Activated T-cell treated with anti-CD3 and anti-CD28 coated beads, Interleukin-2, amount 50 U/mL, for 4 hours (primary cell): ENCODE measurements at regions not wholly inside any gene's neighbourhood (a gene's known extent, or its start where the extent isn't known, plus 50 kb on each side); places are given as distances from the start of the nearest gene placed in this dataset.
"Not testable (repeated sequence)": the region's sequence is repeated elsewhere in the genome, so short reads cannot be mapped to it uniquely, and the experiment has no call there.

Experiments
- ATAC-seq, 2 donors: fragments of 200-7000 bp; cut with Tn5 transposase; one replicate each; pipeline ENCODE4 v1.10.0; 2021
- DNase-seq: peaks from one replicate; pipeline ENCODE4 v3.0.0-alpha.2; 2020
- H3K27me3 Mint-ChIP-seq: one replicate; pipeline ENCODE4 v1.8.0; 2021; ENCODE audit warnings: low read depth, mixed read lengths
- H3K36me3 Mint-ChIP-seq: one replicate; pipeline ENCODE4 v1.8.0; 2022; ENCODE audit warnings: mixed read lengths; ENCODE audit not compliant: insufficient read depth
- H3K4me1 Mint-ChIP-seq: one replicate; pipeline ENCODE4 v1.8.0; 2021; ENCODE audit warnings: low read depth, mixed read lengths
- H3K4me3 Mint-ChIP-seq: one replicate; pipeline ENCODE4 v1.8.0; 2021; ENCODE audit warnings: mild to moderate bottlenecking, moderate library complexity, mixed read lengths
- H3K9me3 Mint-ChIP-seq: one replicate; pipeline ENCODE4 v1.8.0; 2021; ENCODE audit warnings: mixed read lengths

DNA sequence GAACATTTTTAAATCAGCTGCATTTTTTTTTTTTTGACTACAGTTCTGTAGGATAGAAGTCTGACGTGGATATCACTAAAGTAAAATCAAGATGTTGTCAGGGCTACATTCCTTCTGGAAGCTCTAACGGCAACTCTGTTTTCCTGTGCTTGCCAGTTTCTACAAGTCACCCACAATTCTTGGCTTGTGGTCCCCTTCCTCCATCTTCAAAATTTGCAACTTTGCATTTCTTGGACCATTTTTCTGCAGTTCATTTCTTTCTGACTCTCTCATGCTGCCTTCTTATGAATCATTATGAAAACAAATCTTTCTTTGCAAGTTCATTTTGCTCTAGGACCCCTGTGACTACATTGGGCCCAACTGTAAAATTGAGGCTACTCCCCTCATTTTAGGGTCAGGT lies 367.9 kb downstream of the DSC3 start:
- ATAC-seq (no peak), DNase-seq (no peak)
- Mint-ChIP-seq H3K4me3 (no peak overlapping the region), H3K4me1 (no peaks in the 10 kb centered on the region), H3K36me3 (no peaks in the 10 kb centered on the region), H3K9me3 (peaks cover 13% of the 10 kb centered on the region), H3K27me3 (no peaks in the 10 kb centered on the region)

DNA sequence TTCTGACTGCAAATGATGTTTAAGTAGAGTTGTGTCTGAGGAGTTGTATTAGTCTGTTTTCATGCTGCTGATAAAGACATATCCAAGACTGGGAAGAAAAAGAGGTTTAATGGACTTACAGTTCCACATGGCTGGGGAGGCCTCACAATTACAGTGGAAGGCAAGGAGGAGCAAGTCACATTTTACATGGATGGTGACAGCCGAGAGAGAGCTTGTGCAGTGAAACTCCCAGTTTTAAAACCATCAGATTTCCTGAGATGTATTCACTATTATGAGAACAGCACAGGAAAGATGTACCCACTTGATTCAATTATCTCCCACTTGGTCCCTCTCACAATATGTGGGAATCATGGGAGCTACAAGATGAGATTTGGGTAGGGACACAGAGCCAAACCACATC lies 370.1 kb downstream of the DSC3 start:
- H3K9me3 Mint-ChIP-seq, ATAC-seq, H3K4me1 Mint-ChIP-seq, DNase-seq, H3K4me3 Mint-ChIP-seq, H3K36me3 Mint-ChIP-seq, H3K27me3 Mint-ChIP-seq: not testable (repeated sequence)

DNA sequence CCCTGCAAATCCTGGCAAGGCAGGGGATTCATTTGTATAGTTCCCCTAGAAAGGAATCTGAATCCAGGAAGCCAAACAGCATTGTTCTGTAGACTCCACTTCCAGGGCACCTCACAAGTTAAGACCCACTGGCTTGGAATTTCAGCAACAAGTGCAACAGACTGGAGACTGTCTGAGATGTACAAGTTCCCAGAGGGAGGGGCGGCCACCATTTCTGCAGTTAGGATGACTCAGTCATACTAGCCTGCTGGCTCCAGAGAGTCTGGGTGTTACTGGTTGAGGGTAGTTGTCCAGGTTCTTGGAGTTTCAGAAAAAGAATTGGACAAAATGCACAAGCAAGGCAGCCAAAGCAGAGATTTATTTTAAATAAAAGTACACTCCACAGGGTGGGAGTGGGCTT lies 384.2 kb downstream of the DSC3 start:
- DNase-seq (no peak), ATAC-seq (no peak)
- H3K4me1 Mint-ChIP-seq, result no peaks in the 10 kb centered on the region
- no peaks in the 10 kb centered on the region for H3K27me3 Mint-ChIP-seq
- H3K4me3 Mint-ChIP-seq, result no peak overlapping the region
- H3K9me3 Mint-ChIP-seq, result peaks cover 15% of the 10 kb centered on the region
- H3K36me3 Mint-ChIP-seq, result no peaks in the 10 kb centered on the region

DNA sequence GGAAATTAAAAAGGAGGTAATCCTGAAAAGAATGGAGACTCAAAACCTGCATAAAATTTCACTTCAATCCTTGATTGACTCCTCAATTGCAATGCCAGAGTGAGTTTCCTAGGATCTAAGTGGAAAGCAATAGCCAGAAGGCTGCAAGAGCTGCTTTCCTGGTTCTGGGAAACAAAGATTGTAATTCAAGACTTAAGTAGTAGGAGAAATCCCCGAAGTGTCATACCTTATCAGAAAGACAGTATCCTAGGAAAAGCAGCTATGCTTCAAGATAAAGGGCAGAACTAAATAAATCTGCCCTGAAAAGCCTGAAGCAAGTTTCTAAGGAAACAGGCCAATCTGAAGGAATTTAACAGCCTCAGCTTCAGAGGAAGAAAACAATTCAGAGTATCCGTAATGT lies 390.2 kb downstream of the DSC3 start:
- H3K27me3 Mint-ChIP-seq, result no peaks in the 10 kb centered on the region
- no peaks in the 10 kb centered on the region for H3K36me3 Mint-ChIP-seq
- no peaks in the 10 kb centered on the region for H3K9me3 Mint-ChIP-seq
- ATAC-seq, result no peak
- no peak overlapping the region for H3K4me3 Mint-ChIP-seq
- no peaks in the 10 kb centered on the region for H3K4me1 Mint-ChIP-seq
- DNase-seq, result no peak

DNA sequence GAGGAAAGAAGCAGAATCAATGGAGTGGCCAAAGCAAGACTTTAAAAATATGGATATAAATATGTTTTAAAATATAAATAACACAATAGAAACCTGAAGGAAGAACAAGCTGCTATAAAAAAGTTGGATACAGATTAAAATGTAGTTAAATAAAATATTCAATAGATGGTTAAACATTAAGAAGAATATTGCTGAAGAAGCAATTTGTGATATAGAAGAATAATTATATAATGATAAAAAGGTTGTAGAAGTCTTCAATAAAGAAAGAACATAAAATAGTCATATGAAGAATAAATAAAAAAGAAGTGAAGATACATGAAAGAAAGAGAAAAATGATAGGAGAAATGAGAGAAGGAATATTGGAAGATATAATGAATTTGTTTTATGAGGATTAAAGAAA lies 392.0 kb downstream of the DSC3 start:
- no peaks in the 10 kb centered on the region for H3K27me3 Mint-ChIP-seq
- H3K36me3 Mint-ChIP-seq, result no peaks in the 10 kb centered on the region
- H3K4me3 Mint-ChIP-seq, result no peak overlapping the region
- no peaks in the 10 kb centered on the region for H3K9me3 Mint-ChIP-seq
- no peaks in the 10 kb centered on the region for H3K4me1 Mint-ChIP-seq
- DNase-seq (no peak), ATAC-seq (no peak)

DNA sequence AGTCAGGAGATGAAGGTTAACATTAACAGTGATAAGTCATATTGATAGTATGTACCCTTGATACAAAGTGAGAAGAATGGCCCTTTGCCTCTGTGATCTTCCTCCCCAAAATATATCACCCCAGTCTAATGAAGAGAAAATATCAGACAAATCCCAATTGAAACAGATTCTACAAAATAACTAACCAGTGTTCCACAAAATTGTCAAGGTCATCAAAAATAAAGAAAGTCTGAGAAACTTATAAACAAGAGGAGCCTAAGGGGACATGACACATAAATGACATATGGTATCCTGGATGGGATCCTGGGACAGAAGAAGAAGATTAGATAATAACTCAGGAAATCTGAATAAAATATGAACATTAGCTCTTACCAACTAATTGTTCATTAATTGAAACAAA lies 398.4 kb downstream of the DSC3 start:
- Mint-ChIP-seq H3K4me1 (no peaks in the 10 kb centered on the region), H3K36me3 (no peaks in the 10 kb centered on the region), H3K4me3 (no peak overlapping the region), H3K9me3 (peaks cover 12% of the 10 kb centered on the region), H3K27me3 (no peaks in the 10 kb centered on the region)
- no peak for DNase-seq
- ATAC-seq, result no peak

DNA sequence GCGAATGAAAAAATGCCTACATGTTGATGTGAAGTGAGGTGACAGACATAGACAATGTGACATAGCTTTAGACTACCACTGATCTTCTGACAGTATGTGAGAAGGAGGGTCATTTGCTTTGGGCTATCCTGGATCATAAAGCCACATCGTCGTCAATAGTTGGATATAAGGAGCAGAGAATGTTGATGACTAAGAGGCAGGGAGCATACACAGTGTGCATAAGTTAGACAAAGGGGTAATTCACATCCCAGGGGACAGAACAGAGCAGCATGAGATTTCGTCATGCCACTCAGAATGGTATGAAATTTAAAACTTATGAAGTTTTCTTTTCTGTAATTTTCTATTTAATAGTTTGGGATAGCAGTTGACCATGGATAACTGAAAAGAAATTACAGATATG lies 403.2 kb downstream of the DSC3 start:
- no peaks in the 10 kb centered on the region for H3K4me1 Mint-ChIP-seq
- no peak for ATAC-seq
- no peaks in the 10 kb centered on the region for H3K36me3 Mint-ChIP-seq

DNA sequence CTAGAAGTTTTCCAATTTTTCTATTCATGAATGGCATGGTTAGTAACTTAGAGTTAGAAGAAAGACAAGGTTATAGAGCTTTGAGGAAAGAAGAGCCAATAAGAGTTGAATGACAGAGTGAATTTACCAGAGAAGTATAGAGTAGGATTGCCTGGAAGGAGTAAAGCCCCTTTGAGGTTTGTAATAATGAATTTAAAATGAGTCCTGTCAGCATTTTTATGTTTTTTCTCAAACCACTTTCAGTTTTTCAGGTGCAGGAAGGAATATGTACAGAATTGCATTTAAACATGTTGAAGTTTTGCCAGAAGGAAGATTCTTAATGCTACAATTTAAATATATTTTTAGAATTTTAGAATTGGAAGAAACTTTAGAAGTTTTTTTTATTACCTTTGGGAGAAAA lies 408.3 kb downstream of the DSC3 start:
- no peaks in the 10 kb centered on the region for H3K4me1 Mint-ChIP-seq
- DNase-seq (no peak), ATAC-seq (no peak)
- no peaks in the 10 kb centered on the region for H3K27me3 Mint-ChIP-seq
- H3K9me3 Mint-ChIP-seq, result peaks cover 20% of the 10 kb centered on the region
- H3K4me3 Mint-ChIP-seq, result no peak overlapping the region
- H3K36me3 Mint-ChIP-seq, result no peaks in the 10 kb centered on the region

More for the DNA sequence above, 403.2 kb downstream of the DSC3 start:
- no peak overlapping the region for H3K4me3 Mint-ChIP-seq
- H3K27me3 Mint-ChIP-seq, result no peaks in the 10 kb centered on the region
- DNase-seq, result no peak
- H3K9me3 Mint-ChIP-seq, result peaks cover 23% of the 10 kb centered on the region

DNA sequence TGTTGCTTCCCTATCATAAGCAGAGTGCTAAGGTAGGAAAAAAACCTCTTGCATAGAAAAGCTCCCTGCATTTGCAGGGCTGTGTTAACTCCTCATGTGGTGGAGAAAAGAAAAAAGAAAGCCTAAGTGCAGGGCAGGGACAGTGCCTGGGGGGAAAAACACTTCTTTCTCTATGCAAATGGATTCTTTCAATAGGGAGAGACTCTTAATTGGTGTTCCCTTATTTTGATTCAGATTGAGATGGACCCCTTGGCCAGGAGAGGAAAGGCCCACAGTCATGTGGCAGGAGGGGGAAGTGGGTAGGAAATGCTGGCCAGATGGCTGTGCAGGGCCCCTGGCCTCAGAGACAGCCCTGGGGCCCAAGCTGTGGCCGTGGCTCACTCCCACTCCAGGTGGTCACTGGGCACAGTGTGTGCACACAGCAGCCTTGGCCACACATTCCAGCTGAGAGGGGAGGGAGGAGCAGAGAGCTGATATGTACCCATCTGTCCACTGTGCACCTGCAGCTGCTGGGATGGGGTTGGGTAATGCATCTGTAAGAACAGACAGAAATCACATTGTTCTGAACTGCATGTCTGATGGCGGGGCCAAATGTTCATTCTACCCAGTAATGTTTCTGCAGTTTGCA lies 410.4 kb downstream of the DSC3 start:
- no peaks in the 10 kb centered on the region for H3K27me3 Mint-ChIP-seq
- no peaks in the 10 kb centered on the region for H3K4me1 Mint-ChIP-seq
- no peak overlapping the region for H3K4me3 Mint-ChIP-seq
- no peaks in the 10 kb centered on the region for H3K36me3 Mint-ChIP-seq
- ATAC-seq (no peak), DNase-seq (no peak)
- H3K9me3 Mint-ChIP-seq, result peaks cover 24% of the 10 kb centered on the region

DNA sequence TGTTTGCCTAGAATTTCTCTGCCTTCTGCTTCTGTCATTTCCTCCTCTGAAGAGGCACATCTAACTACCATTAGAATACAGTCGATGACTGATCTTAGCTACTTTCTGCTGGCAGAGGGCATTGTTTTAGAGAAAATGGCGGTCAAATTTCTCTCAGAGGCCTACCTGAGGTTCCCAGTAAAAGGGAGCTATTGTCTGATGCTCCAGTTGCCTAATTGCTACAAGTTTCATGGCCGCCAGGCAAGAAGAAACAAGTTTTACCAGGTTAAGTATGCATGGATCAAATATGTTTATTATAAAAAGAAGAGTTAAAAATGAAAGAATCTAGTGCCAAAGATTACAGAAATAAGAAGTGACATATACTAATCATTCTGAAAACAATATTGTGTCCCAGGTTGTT lies 416.6 kb downstream of the DSC3 start:
- H3K4me1 Mint-ChIP-seq, result no peaks in the 10 kb centered on the region
- no peak overlapping the region for H3K4me3 Mint-ChIP-seq
- no peak for ATAC-seq
- DNase-seq, result no peak
- peaks cover 17% of the 10 kb centered on the region for H3K9me3 Mint-ChIP-seq
- H3K36me3 Mint-ChIP-seq, result no peaks in the 10 kb centered on the region
- H3K27me3 Mint-ChIP-seq, result no peaks in the 10 kb centered on the region

DNA sequence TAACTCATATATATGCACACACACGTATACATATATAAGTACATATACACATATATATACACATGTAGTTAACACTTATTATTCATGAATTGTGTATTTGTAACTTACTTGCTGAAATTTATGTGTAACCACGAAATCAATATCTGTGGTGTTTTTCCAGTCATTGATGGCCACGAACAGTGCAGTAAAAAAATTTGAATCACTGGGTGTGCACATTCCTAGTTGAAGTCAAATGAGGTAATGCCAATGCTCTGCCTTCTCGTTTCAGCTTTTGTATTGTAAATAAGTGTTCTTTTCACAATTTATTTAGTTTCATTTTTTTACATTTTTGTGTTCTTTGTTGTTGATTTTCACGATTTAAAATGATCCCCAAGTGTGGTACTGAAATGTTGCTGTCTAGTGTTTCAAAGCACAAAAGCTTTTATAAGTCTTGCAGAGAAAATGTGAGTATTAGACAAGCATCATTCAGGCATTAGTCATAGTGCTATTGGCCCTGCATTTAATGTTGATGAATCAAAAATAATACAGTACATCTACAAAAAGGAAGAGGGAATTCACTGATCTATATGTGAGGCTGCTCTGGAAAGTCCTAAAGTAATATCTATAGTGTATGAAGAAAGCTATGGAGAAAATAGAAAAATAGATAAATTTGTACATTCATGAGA lies 419.0 kb downstream of the DSC3 start:
- H3K36me3 Mint-ChIP-seq, result no peaks in the 10 kb centered on the region
- H3K9me3 Mint-ChIP-seq, result peaks cover 14% of the 10 kb centered on the region
- ATAC-seq (no peak), DNase-seq (no peak)
- H3K4me1 Mint-ChIP-seq, result no peaks in the 10 kb centered on the region
- no peaks in the 10 kb centered on the region for H3K27me3 Mint-ChIP-seq
- no peak overlapping the region for H3K4me3 Mint-ChIP-seq

DNA sequence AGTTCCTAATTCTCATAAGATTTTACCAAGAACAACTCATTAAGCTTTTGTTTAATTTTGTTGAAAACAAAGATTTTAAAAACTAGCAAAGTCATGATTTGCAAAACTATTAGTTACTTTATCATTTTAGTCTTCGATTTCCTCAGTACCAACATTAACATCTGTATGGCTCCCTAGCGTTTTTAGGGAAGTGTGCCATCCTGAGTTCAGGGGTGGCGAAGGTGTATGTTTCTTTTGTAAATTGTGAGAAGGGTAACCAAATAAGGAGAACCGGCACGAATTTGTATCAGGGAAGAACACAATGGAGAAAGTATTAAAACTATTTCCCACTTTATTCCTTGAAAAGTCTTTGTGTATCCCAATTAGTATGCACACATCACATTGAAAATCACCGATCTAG lies 419.9 kb downstream of the DSC3 start:
- no peaks in the 10 kb centered on the region for H3K27me3 Mint-ChIP-seq
- DNase-seq, result no peak

DNA sequence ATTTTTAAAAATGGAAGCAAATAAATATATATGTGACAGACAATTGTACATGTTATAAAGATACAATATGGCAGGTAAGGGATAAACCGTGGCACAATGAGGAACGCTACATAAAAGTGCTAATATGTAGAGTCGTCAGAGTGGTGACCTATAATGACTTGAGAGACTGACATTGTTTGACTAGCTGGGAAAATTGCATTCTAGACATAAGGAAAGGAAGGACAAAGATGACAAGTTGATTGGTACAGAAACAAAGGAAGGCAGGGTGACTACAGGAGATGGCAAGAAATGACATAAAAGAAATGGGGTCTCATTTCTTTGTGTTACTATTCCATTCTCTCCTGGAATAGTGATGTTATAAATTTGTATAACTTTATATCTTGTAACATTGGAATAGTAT lies 420.4 kb downstream of the DSC3 start:
- ATAC-seq (no peak), DNase-seq (no peak)
- H3K9me3 Mint-ChIP-seq, result peaks cover 16% of the 10 kb centered on the region
- H3K4me3 Mint-ChIP-seq, result no peak overlapping the region
- H3K4me1 Mint-ChIP-seq, result no peaks in the 10 kb centered on the region
- no peaks in the 10 kb centered on the region for H3K36me3 Mint-ChIP-seq
- H3K27me3 Mint-ChIP-seq, result no peaks in the 10 kb centered on the region

More for the DNA sequence above, 419.9 kb downstream of the DSC3 start:
- ATAC-seq, result no peak
- Mint-ChIP-seq H3K4me1 (no peaks in the 10 kb centered on the region), H3K36me3 (no peaks in the 10 kb centered on the region), H3K4me3 (no peak overlapping the region), H3K9me3 (peaks cover 16% of the 10 kb centered on the region)

DNA sequence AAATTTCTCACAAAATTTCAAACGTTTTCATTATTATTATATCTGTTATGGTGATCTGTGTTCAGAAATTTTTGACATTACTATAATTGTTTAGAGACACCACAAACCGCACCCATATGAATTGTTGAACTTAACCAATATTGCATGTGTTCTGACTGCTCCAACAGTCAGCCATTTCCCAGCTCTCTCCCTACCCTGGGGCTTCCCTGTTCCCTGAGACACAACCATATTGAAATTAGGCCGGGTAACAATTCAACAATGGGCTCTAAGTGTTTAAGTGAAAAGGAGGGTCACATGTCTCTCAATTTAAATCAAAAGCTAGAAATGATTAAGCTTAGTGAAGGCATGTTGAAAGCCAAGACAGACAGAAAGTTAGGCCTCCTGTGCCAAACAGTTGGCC lies 424.0 kb downstream of the DSC3 start:
- Mint-ChIP-seq H3K27me3 (no peaks in the 10 kb centered on the region), H3K4me1 (no peaks in the 10 kb centered on the region), H3K36me3 (no peaks in the 10 kb centered on the region), H3K9me3 (peaks cover 20% of the 10 kb centered on the region), H3K4me3 (no peak overlapping the region)
- DNase-seq (no peak), ATAC-seq (no peak)

DNA sequence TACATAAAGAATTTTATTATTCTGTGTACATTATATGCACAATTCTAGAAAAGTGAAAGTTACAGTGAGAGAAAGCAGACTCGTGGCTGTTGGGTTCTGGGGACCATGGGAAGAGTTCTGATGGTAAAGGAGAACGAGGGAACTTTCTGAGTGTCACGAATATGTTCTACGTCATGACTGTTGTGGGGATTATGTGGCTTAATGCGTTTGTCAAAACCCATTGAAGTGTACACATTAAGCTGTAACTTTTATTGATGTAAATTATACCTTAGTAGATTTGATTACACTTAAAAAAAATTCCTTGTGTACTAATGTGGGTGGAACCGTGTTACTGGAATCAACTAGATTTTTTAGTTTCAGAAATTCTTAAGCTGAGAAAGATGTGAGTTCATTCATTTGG lies 426.1 kb downstream of the DSC3 start:
- no peak for ATAC-seq
- H3K36me3 Mint-ChIP-seq, result no peaks in the 10 kb centered on the region
- H3K4me1 Mint-ChIP-seq, result no peaks in the 10 kb centered on the region
- no peak overlapping the region for H3K4me3 Mint-ChIP-seq
- no peak for DNase-seq
- no peaks in the 10 kb centered on the region for H3K27me3 Mint-ChIP-seq
- H3K9me3 Mint-ChIP-seq, result peaks cover 16% of the 10 kb centered on the region
